ENCODE measurements at regions not wholly inside any gene's neighbourhood (a gene's known extent, or its start where the extent isn't known, plus 50 kb on each side); places are given as distances from the start of the nearest gene placed in this dataset.
"Not testable (repeated sequence)": the region's sequence is repeated elsewhere in the genome, so short reads cannot be mapped to it uniquely, and the experiment has no call there.

DNA sequence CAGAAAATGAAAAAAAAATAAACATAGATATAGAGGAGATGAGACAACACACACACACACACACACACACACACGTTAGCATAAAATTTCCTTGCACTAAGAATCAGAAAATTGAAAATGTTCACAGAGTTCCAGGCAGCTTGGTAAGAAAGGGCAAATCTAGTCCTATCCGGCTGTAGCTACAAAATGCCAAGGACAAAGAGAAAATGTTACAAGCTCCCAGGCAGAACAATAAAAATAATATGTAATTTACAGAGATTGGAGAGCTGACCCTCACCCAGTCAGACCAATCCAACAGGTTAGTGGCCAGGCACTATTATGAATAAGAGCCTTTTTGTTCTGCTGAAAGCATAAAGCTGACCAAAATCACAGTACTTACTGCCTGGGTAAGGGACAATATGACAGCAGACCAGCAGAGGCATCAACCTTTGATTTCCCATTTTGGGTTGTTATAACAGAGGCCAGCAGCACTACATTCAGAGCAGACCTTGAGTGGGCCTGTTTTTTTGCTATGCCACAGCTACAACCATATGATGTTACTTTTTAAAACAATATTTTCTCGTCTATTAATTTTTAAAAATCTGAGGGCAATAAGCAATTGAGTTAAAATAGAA is 892.6 kb downstream of the TAF11L14 start:
- DNase-seq = no peak
- TF ChIP-seq, protein P1, sequence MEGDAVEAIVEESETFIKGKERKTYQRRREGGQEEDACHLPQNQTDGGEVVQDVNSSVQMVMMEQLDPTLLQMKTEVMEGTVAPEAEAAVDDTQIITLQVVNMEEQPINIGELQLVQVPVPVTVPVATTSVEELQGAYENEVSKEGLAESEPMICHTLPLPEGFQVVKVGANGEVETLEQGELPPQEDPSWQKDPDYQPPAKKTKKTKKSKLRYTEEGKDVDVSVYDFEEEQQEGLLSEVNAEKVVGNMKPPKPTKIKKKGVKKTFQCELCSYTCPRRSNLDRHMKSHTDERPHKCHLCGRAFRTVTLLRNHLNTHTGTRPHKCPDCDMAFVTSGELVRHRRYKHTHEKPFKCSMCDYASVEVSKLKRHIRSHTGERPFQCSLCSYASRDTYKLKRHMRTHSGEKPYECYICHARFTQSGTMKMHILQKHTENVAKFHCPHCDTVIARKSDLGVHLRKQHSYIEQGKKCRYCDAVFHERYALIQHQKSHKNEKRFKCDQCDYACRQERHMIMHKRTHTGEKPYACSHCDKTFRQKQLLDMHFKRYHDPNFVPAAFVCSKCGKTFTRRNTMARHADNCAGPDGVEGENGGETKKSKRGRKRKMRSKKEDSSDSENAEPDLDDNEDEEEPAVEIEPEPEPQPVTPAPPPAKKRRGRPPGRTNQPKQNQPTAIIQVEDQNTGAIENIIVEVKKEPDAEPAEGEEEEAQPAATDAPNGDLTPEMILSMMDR (IDR thresholded peaks at IDR 0.05) = no peak
- ATAC-seq = no peak
- Histone ChIP-seq H3K4me1 (ENCODE audit: low read depth) (no peaks in the 10 kb centered on the region), H3K4me3 (no peak overlapping the region), H3K9me3 (no peaks in the 10 kb centered on the region), H3K36me3 (ENCODE audit: low read depth) (no peaks in the 10 kb centered on the region)
- intact Hi-C loops (cut with DNase I, micrococcal nuclease) = no loop called here

DNA sequence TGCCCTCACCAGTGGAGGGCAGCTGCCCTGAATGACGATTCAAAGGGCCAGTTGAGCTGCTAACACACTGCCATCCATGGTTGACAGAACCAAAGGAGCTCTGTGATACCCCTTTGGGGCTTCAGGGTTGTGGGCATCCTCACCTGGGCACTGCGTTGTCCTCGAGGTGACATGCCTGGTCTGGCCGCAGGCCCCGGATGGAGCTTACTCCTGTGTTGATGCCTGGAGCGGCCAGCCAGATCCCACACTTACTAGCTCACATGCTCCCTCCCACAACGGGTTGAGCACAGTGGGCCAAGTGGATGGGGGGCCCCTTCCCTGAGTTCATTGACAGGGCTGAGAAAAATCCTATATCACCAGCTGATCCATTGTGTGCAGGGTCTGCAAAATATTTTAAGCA is 898.9 kb downstream of the TAF11L14 start:
- ATAC-seq (no peak), DNase-seq (no peak)
- no peaks in the 10 kb centered on the region for H3K9me3 ChIP-seq
- H3K36me3 ChIP-seq (ENCODE audit: low read depth) = no peaks in the 10 kb centered on the region
- no peak overlapping the region for H3K4me3 ChIP-seq
- TF ChIP-seq, protein P1 (IDR thresholded peaks at IDR 0.05) = no peak
- intact Hi-C loops (cut with DNase I, micrococcal nuclease) = no loop called here
- H3K4me1 ChIP-seq (ENCODE audit: low read depth) = no peaks in the 10 kb centered on the region

DNA sequence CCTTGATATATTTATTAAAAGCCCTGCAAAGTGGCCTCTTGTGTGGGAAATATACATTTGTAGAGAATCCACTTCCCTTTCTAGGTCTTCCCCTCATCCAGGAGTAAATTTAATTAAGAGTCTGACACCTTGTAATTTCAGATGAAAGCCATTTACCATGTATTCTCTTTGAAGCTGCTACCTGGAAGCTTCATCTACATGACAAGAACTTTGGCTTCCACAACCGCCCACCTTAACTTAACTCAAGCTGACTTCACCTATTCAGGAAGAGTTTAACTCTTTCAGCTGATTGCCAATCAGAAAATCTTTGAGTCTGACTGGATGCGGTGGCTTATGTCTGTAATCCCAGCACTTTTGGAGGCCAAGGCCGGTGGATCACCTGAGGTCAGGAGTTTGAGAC is 899.9 kb downstream of the TAF11L14 start:
- H3K4me1 ChIP-seq (ENCODE audit: low read depth) = no peaks in the 10 kb centered on the region
- no peaks in the 10 kb centered on the region for H3K36me3 ChIP-seq (ENCODE audit: low read depth)
- no peak overlapping the region for H3K4me3 ChIP-seq
- DNase-seq = no peak
- intact Hi-C loops (cut with DNase I, micrococcal nuclease) = no loop called here
- TF ChIP-seq, protein P1 (IDR thresholded peaks at IDR 0.05) = no peak
- H3K9me3 ChIP-seq = no peaks in the 10 kb centered on the region
- no peak for ATAC-seq

DNA sequence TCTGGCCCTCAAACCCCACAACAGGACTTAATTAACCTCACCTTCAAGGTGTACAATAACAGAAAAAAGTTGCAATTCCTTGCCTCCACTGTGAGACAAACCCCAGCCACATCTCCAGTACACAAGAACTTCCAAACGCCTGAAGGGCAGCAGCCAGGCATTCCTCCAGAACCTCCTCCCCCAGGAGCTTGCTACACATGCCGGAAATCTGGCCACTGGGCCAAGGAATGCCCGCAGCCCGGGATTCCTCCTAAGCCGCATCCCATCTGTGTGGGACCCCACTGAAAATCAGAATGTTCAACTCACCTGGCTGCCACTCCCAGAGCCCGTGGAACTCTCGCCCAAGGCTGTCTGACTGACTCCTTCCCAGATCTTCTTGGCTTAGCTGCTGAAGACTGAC is 901.5 kb downstream of the TAF11L14 start:
- DNase-seq; H3K9me3 ChIP-seq; H3K4me1 ChIP-seq (ENCODE audit: low read depth); ATAC-seq; H3K36me3 ChIP-seq (ENCODE audit: low read depth); intact Hi-C loops (cut with DNase I, micrococcal nuclease); H3K4me3 ChIP-seq: not testable (repeated sequence)

DNA sequence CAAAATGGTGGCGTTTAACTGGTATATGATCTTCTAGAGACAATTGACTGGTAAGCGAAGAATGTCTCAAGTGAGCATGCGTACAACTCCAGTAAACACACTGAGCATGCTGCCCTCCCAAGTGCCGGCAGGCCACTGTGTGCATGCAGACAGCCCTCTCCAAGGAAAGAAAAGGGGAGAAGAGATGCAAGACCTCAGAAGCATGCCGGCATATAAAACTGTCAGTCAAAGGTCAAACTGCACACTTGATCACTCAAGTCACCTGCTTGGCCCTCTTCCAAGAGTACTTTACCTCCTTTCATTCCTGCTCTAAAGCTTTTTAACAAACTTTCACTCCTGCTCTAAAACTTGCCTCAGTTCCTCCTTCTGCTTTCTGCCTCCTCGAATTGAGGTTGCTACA is 910.2 kb downstream of the TAF11L14 start:
- H3K36me3 ChIP-seq (ENCODE audit: low read depth) = no peaks in the 10 kb centered on the region
- H3K9me3 ChIP-seq = no peaks in the 10 kb centered on the region
- no peak overlapping the region for H3K4me3 ChIP-seq
- TF ChIP-seq, protein P1 (IDR thresholded peaks at IDR 0.05) = no peak
- H3K4me1 ChIP-seq (ENCODE audit: low read depth) = no peaks in the 10 kb centered on the region
- ATAC-seq (no peak), DNase-seq (peak in 1 of 3 donors; percentile 19)
- intact Hi-C loops (cut with DNase I, micrococcal nuclease) = no loop called here

DNA sequence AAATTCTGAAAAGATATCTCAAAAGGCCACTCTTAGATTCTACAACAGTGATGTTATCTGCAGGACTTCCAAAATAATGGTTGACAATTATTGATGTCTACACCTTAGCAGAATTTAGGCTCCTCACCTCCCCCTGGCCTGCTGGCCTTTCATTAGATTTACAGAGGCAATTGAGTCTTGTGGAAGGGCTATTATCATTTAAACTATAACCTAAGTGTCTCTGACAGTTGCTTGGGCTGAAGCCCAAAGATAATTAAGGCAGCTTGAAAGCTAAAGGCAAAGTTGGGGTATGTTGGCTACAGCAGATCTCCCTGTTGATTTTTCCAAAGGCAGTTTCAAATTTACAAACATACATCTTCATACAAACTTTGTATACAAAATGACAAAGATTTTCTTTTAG is 912.3 kb downstream of the TAF11L14 start:
- TF ChIP-seq, protein P1 (IDR thresholded peaks at IDR 0.05) = no peak
- intact Hi-C loops (cut with DNase I, micrococcal nuclease) = no loop called here
- Histone ChIP-seq H3K4me3 (no peak overlapping the region), H3K4me1 (ENCODE audit: low read depth) (no peaks in the 10 kb centered on the region), H3K36me3 (ENCODE audit: low read depth) (no peaks in the 10 kb centered on the region), H3K9me3 (no peaks in the 10 kb centered on the region)
- no peak for ATAC-seq
- DNase-seq = no peak
